ENCODE measurements at regions not wholly inside any gene's neighbourhood (a gene's known extent, or its start where the extent isn't known, plus 50 kb on each side); places are given as distances from the start of the nearest gene placed in this dataset.

- no peak overlapping the region for H3K4me3 Mint-ChIP-seq
- Histone ChIP-seq H3K79me2 (ENCODE audit: insufficient read depth, low read length) (no peaks in the 10 kb centered on the region), H2AFZ (ENCODE audit: insufficient read depth, low read depth, low read length, poor library complexity, severe bottlenecking) (no peak overlapping the region), H4K20me1 (ENCODE audit: insufficient read depth, low read length) (no peaks in the 10 kb centered on the region), H3K27ac (ENCODE audit: low read depth in 1 of 2, low read length in 2 of 2) (no peak overlapping the region), H3K4me3 (replicated peaks in 1 of 3; ENCODE audit: low read depth in 2 of 3, low read length in 3 of 3) (no peak overlapping the region), H3K9ac (ENCODE audit: insufficient read depth, low read length, poor library complexity, severe bottlenecking) (no peak overlapping the region), H3K36me3 (replicated peaks in 1 of 2; ENCODE audit: control insufficient read depth in 1 of 2, insufficient read depth in 2 of 2, low read length in 2 of 2) (no peaks in the 10 kb centered on the region), H3K4me1 (ENCODE audit: control insufficient read depth in 1 of 2, insufficient read depth in 2 of 2, low read length in 2 of 2) (no peaks in the 10 kb centered on the region), H3K4me2 (replicated peaks; ENCODE audit: extremely low read depth, low read length, poor library complexity, severe bottlenecking) (no peak overlapping the region), H3K27me3 (ENCODE audit: control insufficient read depth in 2 of 2, insufficient read depth in 2 of 2, low read length in 2 of 2) (no peaks in the 10 kb centered on the region), H3K9me3 (replicated peaks in 1 of 2; ENCODE audit: control insufficient read depth in 1 of 2, insufficient read depth in 1 of 2, low read length in 2 of 2) (no peaks in the 10 kb centered on the region)
- WGBS (ENCODE audit: insufficient coverage) = 100% methylated on average over 2 of the region's 2 CpGs
- peaks cover 2 to 8% (median 3%) of the 10 kb centered on the region in 3 donors for H3K27me3 Mint-ChIP-seq (ENCODE audit: low read depth in 3 of 3)
- H3K4me1 Mint-ChIP-seq = no peaks in the 10 kb centered on the region
- no peak for DNase-seq
- no peak overlapping the region for H3K27ac Mint-ChIP-seq
- H3K9me3 Mint-ChIP-seq = peaks cover 0 to 2% (median 0%) of the 10 kb centered on the region in 7 donors
- intact Hi-C loops (cut with micrococcal nuclease) = no loop called here
- no peak for TF ChIP-seq CTCF (IDR thresholded peaks at IDR 0.05)
- H3K36me3 Mint-ChIP-seq = no peaks in the 10 kb centered on the region
Measured at GRCh38 chr17:55564081-55564480, 52.8 kb upstream of the SMIM36 start.

- H3K4me3 Mint-ChIP-seq = no peak overlapping the region
- no peak for TF ChIP-seq CTCF (IDR thresholded peaks at IDR 0.05)
- no peaks in the 10 kb centered on the region for H3K79me2 ChIP-seq (ENCODE audit: insufficient read depth, low read length)
- peaks cover 0 to 3% (median 0%) of the 10 kb centered on the region in 7 donors for H3K9me3 Mint-ChIP-seq
- H3K4me1 ChIP-seq (ENCODE audit: control insufficient read depth in 1 of 2, insufficient read depth in 2 of 2, low read length in 2 of 2) = no peaks in the 10 kb centered on the region
- no peak for DNase-seq
- no CpG with 5 or more reads among the region's 1 CpG for WGBS (ENCODE audit: insufficient coverage)
- no peaks in the 10 kb centered on the region for H3K36me3 Mint-ChIP-seq
- no peak overlapping the region for H3K27ac Mint-ChIP-seq
- H3K27me3 Mint-ChIP-seq (ENCODE audit: low read depth in 3 of 3) = peaks cover 2 to 8% (median 3%) of the 10 kb centered on the region in 3 donors
- H4K20me1 ChIP-seq (ENCODE audit: insufficient read depth, low read length) = no peaks in the 10 kb centered on the region
- H3K9me3 ChIP-seq (replicated peaks in 1 of 2; ENCODE audit: control insufficient read depth in 1 of 2, insufficient read depth in 1 of 2, low read length in 2 of 2) = no peaks in the 10 kb centered on the region
- H2AFZ ChIP-seq (ENCODE audit: insufficient read depth, low read depth, low read length, poor library complexity, severe bottlenecking) = no peak overlapping the region
- H3K4me2 ChIP-seq (replicated peaks; ENCODE audit: extremely low read depth, low read length, poor library complexity, severe bottlenecking) = no peak overlapping the region
- no peak overlapping the region for H3K27ac ChIP-seq (ENCODE audit: low read depth in 1 of 2, low read length in 2 of 2)
- no peaks in the 10 kb centered on the region for H3K36me3 ChIP-seq (replicated peaks in 1 of 2; ENCODE audit: control insufficient read depth in 1 of 2, insufficient read depth in 2 of 2, low read length in 2 of 2)
- intact Hi-C loops (cut with micrococcal nuclease) = no loop called here
- no peak overlapping the region for H3K9ac ChIP-seq (ENCODE audit: insufficient read depth, low read length, poor library complexity, severe bottlenecking)
- no peak overlapping the region for H3K4me3 ChIP-seq (replicated peaks in 1 of 3; ENCODE audit: low read depth in 2 of 3, low read length in 3 of 3)
- H3K4me1 Mint-ChIP-seq = no peaks in the 10 kb centered on the region
- H3K27me3 ChIP-seq (ENCODE audit: control insufficient read depth in 2 of 2, insufficient read depth in 2 of 2, low read length in 2 of 2) = no peaks in the 10 kb centered on the region
Measured at GRCh38 chr17:55563363-55563762, 52.1 kb upstream of the SMIM36 start.
